GM12878 (cell line): ENCODE measurements at regions not wholly inside any gene's neighbourhood (a gene's known extent, or its start where the extent isn't known, plus 50 kb on each side); places are given as distances from the start of the nearest gene placed in this dataset.

Source experiments
- ATAC-seq: fragments of 200-7000 bp; cut with Tn5 transposase; 3 replicates; pipeline ENCODE4 v1.9.1; 2020; ENCODE audit warnings: mild to moderate bottlenecking, moderate library complexity
- BruUV-seq: library from RNA; stranded (reverse); fragments of 400-500 nt; replicated peaks from 2 replicates; lab custom pipeline; 2021; lab: Mats Ljungman, UMichigan
- CTCF ChIA-PET: fragments of 300-600 bp; sonication (Branson Sonifier 250); formaldehyde crosslinking; extraction: SDS; loops from one replicate; lab custom pipeline; 2021; ENCODE audit warnings: inconsistent platforms; lab: Yijun Ruan, JAX
- POLR2A ChIA-PET: fragments of 350-600 bp; formaldehyde crosslinking; extraction: SDS; loops from one replicate; lab custom pipeline; 2021; ENCODE audit warnings: inconsistent platforms; lab: Charles Lee
- RAD21 ChIA-PET: fragments of 300-600 bp; sonication (Branson Sonifier 250); formaldehyde crosslinking; loops from one replicate; lab custom pipeline; 2023; ENCODE audit warnings: antibody characterized with exemption; ENCODE audit not compliant: unreplicated experiment; lab: Charles Lee
- SMC1A ChIA-PET: fragments of 300-600 bp; sonication (Branson Sonifier 250); formaldehyde crosslinking; loops from one replicate; lab custom pipeline; 2023; ENCODE audit not compliant: unreplicated experiment, uncharacterized antibody; lab: Charles Lee
- DNase-seq: peaks from one replicate; pipeline ENCODE4 v3.0.0-alpha.2; 2011; ENCODE audit warnings: low read depth, low spot score
- FAIRE-seq: peaks from 3 replicates; lab custom pipeline; 2011; peaks lifted over from hg19 to GRCh38; lab: Jason Lieb, UNC
- H2AFZ ChIP-seq: 2 replicates; pipeline ENCODE4 v1.6.0; 2011; ENCODE audit warnings: low read depth, low read length, control low read depth; ENCODE audit not compliant: control insufficient read depth
- H3K27ac ChIP-seq: 2 replicates; pipeline ENCODE4 v1.5.1; 2011; ENCODE audit warnings: control low read depth; ENCODE audit not compliant: control insufficient read depth, insufficient read depth
- H3K27me3 ChIP-seq, 2 experiments: replicated peaks in 1 of 2; 2 replicates each; pipeline versions ENCODE4 v1.6.0 to v1.6.1; 2011; ENCODE audit warnings: low read length in 1 of 2; ENCODE audit not compliant: control insufficient read depth in 2 of 2, insufficient read depth in 2 of 2
- H3K36me3 ChIP-seq, 2 experiments: 2 replicates each; pipeline ENCODE4 v1.5.1; 2011; ENCODE audit warnings: low read length in 1 of 2; ENCODE audit not compliant: control insufficient read depth in 2 of 2, insufficient read depth in 2 of 2
- H3K4me1 ChIP-seq: 2 replicates; pipeline ENCODE4 v1.6.1; 2011; ENCODE audit warnings: mild to moderate bottlenecking, low read length, moderate library complexity, mixed read lengths; ENCODE audit not compliant: control insufficient read depth, insufficient read depth
- H3K4me2 ChIP-seq: 2 replicates; pipeline ENCODE4 v1.6.0; 2011; ENCODE audit warnings: control low read depth; ENCODE audit not compliant: control insufficient read depth, insufficient read depth
- H3K4me3 ChIP-seq: fragments of 200-600 bp; sonication (generic); 2 replicates; pipeline ENCODE4 v1.5.1; 2016
- H3K79me2 ChIP-seq: 2 replicates; pipeline ENCODE4 v1.6.0; 2011; ENCODE audit warnings: low read length; ENCODE audit not compliant: control insufficient read depth, insufficient read depth
- H3K9ac ChIP-seq: 2 replicates; pipeline ENCODE4 v1.8.0; 2011; ENCODE audit warnings: low read length, control low read depth, mixed read lengths; ENCODE audit not compliant: control insufficient read depth, insufficient read depth
- H3K9me3 ChIP-seq: replicated peaks from 3 replicates; pipeline ENCODE4 v1.5.1; 2011; ENCODE audit warnings: mild to moderate bottlenecking, low read length; ENCODE audit not compliant: control insufficient read depth, insufficient read depth
- H4K20me1 ChIP-seq: 2 replicates; pipeline ENCODE4 v1.6.0; 2011; ENCODE audit not compliant: control insufficient read depth, insufficient read depth
- EGR1 ChIP-seq, 2 experiments: IDR thresholded peaks; 1 replicate in 1 of 2; 2 replicates in 1 of 2; pipeline ENCODE4 v1.6.1; 2011 to 2012; ENCODE audit warnings: low read depth in 2 of 2, low read length in 2 of 2, borderline replicate concordance in 1 of 2, mild to moderate bottlenecking in 1 of 2, moderate library complexity in 1 of 2
- ELK1 ChIP-seq: IDR thresholded peaks from 2 replicates; pipeline ENCODE4 v1.6.1; 2012; ENCODE audit warnings: low read depth, low read length, improper control_type of control experiment
- FOXM1 ChIP-seq: IDR thresholded peaks from 2 replicates; pipeline ENCODE4 v1.6.1; 2012; ENCODE audit warnings: low read depth, mild to moderate bottlenecking, inconsistent platforms, low read length, moderate library complexity
- GATAD2B ChIP-seq: fragments of 450-650 bp; conservative IDR thresholded peaks from 2 replicates; pipeline ENCODE4 v1.6.1; 2017; ENCODE audit warnings: low read depth, mild to moderate bottlenecking, moderate library complexity
- NR2C1 ChIP-seq: fragments of 450-650 bp; IDR thresholded peaks from 2 replicates; pipeline ENCODE4 v1.6.1; 2017; ENCODE audit warnings: antibody characterized with exemption, mild to moderate bottlenecking, moderate library complexity
- NRF1 ChIP-seq: conservative IDR thresholded peaks from 2 replicates; pipeline ENCODE4 v1.6.1; 2011; ENCODE audit warnings: mild to moderate bottlenecking, low read depth, low read length, improper control_type of control experiment
- PKNOX1 ChIP-seq: fragments of 450-650 bp; IDR thresholded peaks from 2 replicates; pipeline ENCODE4 v1.6.1; 2016; ENCODE audit warnings: mild to moderate bottlenecking
- POLR2AphosphoS2 ChIP-seq: IDR thresholded peaks from 2 replicates; pipeline ENCODE4 v1.6.1; 2011; ENCODE audit warnings: low read depth, mild to moderate bottlenecking, low read length, improper control_type of control experiment, moderate library complexity
- POLR2AphosphoS5 ChIP-seq: IDR thresholded peaks from 2 replicates; pipeline ENCODE4 v1.6.1; 2011; ENCODE audit warnings: mild to moderate bottlenecking, low read length, inconsistent platforms
- RUNX3 ChIP-seq: IDR thresholded peaks from 2 replicates; pipeline ENCODE4 v1.6.1; 2012; ENCODE audit warnings: low read length, inconsistent platforms
- SIN3A ChIP-seq: IDR thresholded peaks from 2 replicates; pipeline ENCODE4 v1.6.1; 2012; ENCODE audit warnings: low read depth, low read length, improper control_type of control experiment
- SMAD1 ChIP-seq: fragments of 450-650 bp; IDR thresholded peaks from 2 replicates; pipeline ENCODE4 v1.6.1; 2018; ENCODE audit warnings: mild to moderate bottlenecking, low read depth; ENCODE audit not compliant: partially characterized antibody
- SMARCA5 ChIP-seq: fragments of 450-650 bp; IDR thresholded peaks from 2 replicates; pipeline ENCODE4 v1.6.1; 2017; ENCODE audit warnings: mild to moderate bottlenecking
- WRNIP1 ChIP-seq: IDR thresholded peaks from 2 replicates; pipeline ENCODE4 v1.6.1; 2011; ENCODE audit warnings: low read depth, low read length, improper control_type of control experiment, borderline replicate concordance
- ZNF274 ChIP-seq: IDR thresholded peaks from one replicate; pipeline ENCODE4 v1.8.0; 2011; ENCODE audit not compliant: insufficient read length, insufficient read depth
- ZZZ3 ChIP-seq: IDR thresholded peaks from 2 replicates; pipeline ENCODE4 v1.6.1; 2011; ENCODE audit warnings: low read depth; ENCODE audit not compliant: control insufficient read depth, insufficient read length
- WGBS: methylation state at CpG from one replicate; pipeline ENCODE4 v1.1.6; 2016; ENCODE audit warnings: low lambda C conversion rate; ENCODE audit not compliant: insufficient replicate concordance, insufficient coverage; ENCODE audit errors: missing lambda C conversion rate; 5-methylcytosine and 5-hydroxymethylcytosine counted together
- in situ Hi-C: fragments of 300-500 bp; cut with MboI; formaldehyde crosslinking; loops from 9 replicates; pipeline ENCODE4 v1.14.3; 2018; ENCODE audit warnings: mixed read lengths
- intact Hi-C: fragments of 100-400 bp; cut with micrococcal nuclease; formaldehyde crosslinking; loops from one replicate; pipeline ENCODE4 v1.14.2; 2022; ENCODE audit not compliant: unreplicated experiment
- TF ChIP-seq, protein P1 (sequence below): fragments of 150-350 bp; IDR thresholded peaks from 2 replicates; pipeline ENCODE4 v1.6.1; 2014; ENCODE audit warnings: mild to moderate bottlenecking, low read depth, low read length
- TF ChIP-seq, protein P2 (sequence below): IDR thresholded peaks from 2 replicates; pipeline ENCODE4 v1.6.1; 2012; ENCODE audit warnings: low read length, inconsistent platforms

GRCh38 chr3:191076903-191077552 is 122.0 kb upstream of the OSTN start:
- intact Hi-C loops (no loop called here), in situ Hi-C loops (no loop called here)
- ChIA-PET CTCF (no interaction called here), POLR2A (no interaction called here), SMC1A (no interaction called here), RAD21 (no interaction called here)
- no peak overlapping the region for H2AFZ ChIP-seq
- H3K79me2 ChIP-seq, result no peaks in the 10 kb centered on the region
- ATAC-seq (no peak), DNase-seq (no peak), FAIRE-seq (no peak)
- no peak overlapping the region for H3K4me2 ChIP-seq
- no peaks in the 10 kb centered on the region for H3K27me3 ChIP-seq
- H3K9ac ChIP-seq, result no peak overlapping the region
- H3K4me3 ChIP-seq, result no peak overlapping the region
- H3K9me3 ChIP-seq, result no peaks in the 10 kb centered on the region; the same call in 2 of the 3 replicates
- H3K4me1 ChIP-seq, result no peaks in the 10 kb centered on the region
- BruUV-seq, result no TSS peak
- no peak overlapping the region for H3K27ac ChIP-seq
- TF ChIP-seq ELK1, result no peak
- TF ChIP-seq, protein P1, sequence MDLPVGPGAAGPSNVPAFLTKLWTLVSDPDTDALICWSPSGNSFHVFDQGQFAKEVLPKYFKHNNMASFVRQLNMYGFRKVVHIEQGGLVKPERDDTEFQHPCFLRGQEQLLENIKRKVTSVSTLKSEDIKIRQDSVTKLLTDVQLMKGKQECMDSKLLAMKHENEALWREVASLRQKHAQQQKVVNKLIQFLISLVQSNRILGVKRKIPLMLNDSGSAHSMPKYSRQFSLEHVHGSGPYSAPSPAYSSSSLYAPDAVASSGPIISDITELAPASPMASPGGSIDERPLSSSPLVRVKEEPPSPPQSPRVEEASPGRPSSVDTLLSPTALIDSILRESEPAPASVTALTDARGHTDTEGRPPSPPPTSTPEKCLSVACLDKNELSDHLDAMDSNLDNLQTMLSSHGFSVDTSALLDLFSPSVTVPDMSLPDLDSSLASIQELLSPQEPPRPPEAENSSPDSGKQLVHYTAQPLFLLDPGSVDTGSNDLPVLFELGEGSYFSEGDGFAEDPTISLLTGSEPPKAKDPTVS, result no peak
- TF ChIP-seq GATAD2B, result no peak
- TF ChIP-seq NR2C1, result no peak
- TF ChIP-seq PKNOX1, result no peak
- TF ChIP-seq POLR2AphosphoS2, result no peak
- no peak for TF ChIP-seq EGR1 (IDR thresholded peaks at IDR 0.05; ENCODE audit: borderline replicate concordance in 1 of 2, low read depth in 2 of 2, low read length in 2 of 2)
- TF ChIP-seq, protein P2, sequence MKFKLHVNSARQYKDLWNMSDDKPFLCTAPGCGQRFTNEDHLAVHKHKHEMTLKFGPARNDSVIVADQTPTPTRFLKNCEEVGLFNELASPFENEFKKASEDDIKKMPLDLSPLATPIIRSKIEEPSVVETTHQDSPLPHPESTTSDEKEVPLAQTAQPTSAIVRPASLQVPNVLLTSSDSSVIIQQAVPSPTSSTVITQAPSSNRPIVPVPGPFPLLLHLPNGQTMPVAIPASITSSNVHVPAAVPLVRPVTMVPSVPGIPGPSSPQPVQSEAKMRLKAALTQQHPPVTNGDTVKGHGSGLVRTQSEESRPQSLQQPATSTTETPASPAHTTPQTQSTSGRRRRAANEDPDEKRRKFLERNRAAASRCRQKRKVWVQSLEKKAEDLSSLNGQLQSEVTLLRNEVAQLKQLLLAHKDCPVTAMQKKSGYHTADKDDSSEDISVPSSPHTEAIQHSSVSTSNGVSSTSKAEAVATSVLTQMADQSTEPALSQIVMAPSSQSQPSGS, result no peak
- TF ChIP-seq ZNF274, result no peak
- no peak for TF ChIP-seq NRF1
- TF ChIP-seq WRNIP1, result no peak
- TF ChIP-seq RUNX3, result no peak
- no peak for TF ChIP-seq SIN3A
- no peak for TF ChIP-seq POLR2AphosphoS5
- no peak for TF ChIP-seq SMAD1
- no peak for TF ChIP-seq FOXM1
- TF ChIP-seq ZZZ3, result no peak
- no peak for TF ChIP-seq SMARCA5
- no peaks in the 10 kb centered on the region for H3K36me3 ChIP-seq
- 21% methylated on average over 2 of the region's 2 CpGs for WGBS
- no peaks in the 10 kb centered on the region for H4K20me1 ChIP-seq
